Activated CD8-positive, alpha-beta memory T cell treated with anti-CD3 and anti-CD28 coated beads for 24 hours (primary cell): ENCODE measurements at regions not wholly inside any gene's neighbourhood (a gene's known extent, or its start where the extent isn't known, plus 50 kb on each side); places are given as distances from the start of the nearest gene placed in this dataset.
"Not testable (repeated sequence)": the region's sequence is repeated elsewhere in the genome, so short reads cannot be mapped to it uniquely, and the experiment has no call there.

Source experiments
- DNase-seq: peaks from one replicate; pipeline ENCODE4 v3.0.0-alpha.2; 2020

GRCh38 chr15:30030345-30030744 is 52.4 kb upstream of the GOLGA8J start:
- no peak for DNase-seq

GRCh38 chr15:30023798-30024295 is 58.9 kb upstream of the GOLGA8J start:
- no peak for DNase-seq

- DNase-seq, result no peak
Measured at GRCh38 chr15:30010746-30011145, 72.0 kb upstream of the GOLGA8J start.

- DNase-seq, result no peak
Measured at GRCh38 chr15:30008156-30008555, 74.6 kb upstream of the GOLGA8J start.

GRCh38 chr15:30001602-30002001 is 81.2 kb upstream of the GOLGA8J start:
- no peak for DNase-seq

GRCh38 chr15:29998033-29998432 is 84.7 kb upstream of the GOLGA8J start:
- DNase-seq, result no peak

- no peak for DNase-seq
Measured at GRCh38 chr15:29997499-29997898, 85.3 kb upstream of the GOLGA8J start.

GRCh38 chr15:29994284-29994683 is 88.5 kb upstream of the GOLGA8J start:
- no peak for DNase-seq

GRCh38 chr15:29990954-29991353 is 91.8 kb upstream of the GOLGA8J start:
- no peak for DNase-seq

- no peak for DNase-seq
Measured at GRCh38 chr15:29990035-29990434, 92.7 kb upstream of the GOLGA8J start.

GRCh38 chr15:29988701-29989100 is 94.1 kb upstream of the GOLGA8J start:
- DNase-seq, result no peak

GRCh38 chr15:29986946-29987345 is 95.8 kb upstream of the GOLGA8J start:
- DNase-seq, result no peak

GRCh38 chr15:29978411-29979382 is 104.1 kb upstream of the GOLGA8J start:
- DNase-seq, result no peak

GRCh38 chr15:29974056-29974455 is 108.7 kb upstream of the GOLGA8J start:
- not testable (repeated sequence) for DNase-seq

- DNase-seq, result no peak
Measured at GRCh38 chr15:29972051-29972450, 110.7 kb upstream of the GOLGA8J start.

GRCh38 chr15:29970402-29970695 is 112.4 kb upstream of the GOLGA8J start:
- DNase-seq, result no peak

- no peak for DNase-seq
Measured at GRCh38 chr15:29969562-29970401, 113.0 kb upstream of the GOLGA8J start.

- DNase-seq, result no peak
Measured at GRCh38 chr15:29968895-29969561, 113.7 kb upstream of the GOLGA8J start.

GRCh38 chr15:29968099-29968894 is 114.5 kb upstream of the GOLGA8J start:
- DNase-seq, result no peak

- no peak for DNase-seq
Measured at GRCh38 chr15:29962407-29962806, 120.3 kb upstream of the GOLGA8J start.

GRCh38 chr15:29959384-29960137 is 123.2 kb upstream of the GOLGA8J start:
- DNase-seq, result no peak

GRCh38 chr15:29952225-29952624 is 130.0 kb upstream of the TJP1 start:
- DNase-seq, result no peak
